Naive thymus-derived CD4-positive, alpha-beta T cell (primary cell): ENCODE measurements at regions not wholly inside any gene's neighbourhood (a gene's known extent, or its start where the extent isn't known, plus 50 kb on each side); places are given as distances from the start of the nearest gene placed in this dataset.

Experiments
- ATAC-seq: fragments of 150-1000 bp; cut with Tn5 transposase; 2 replicates; pipeline ENCODE4 v1.10.0; 2021; ENCODE audit warnings: mild to moderate bottlenecking, moderate library complexity
- CTCF ChIA-PET: fragments of 350-600 bp; sonication (Branson Sonifier 250); formaldehyde crosslinking; loops from one replicate; lab custom pipeline; 2021; ENCODE audit warnings: antibody characterized with exemption; lab: Charles Lee
- POLR2A ChIA-PET: fragments of 350-600 bp; sonication (Branson Sonifier 250); formaldehyde crosslinking; loops from one replicate; lab custom pipeline; 2021; ENCODE audit warnings: antibody characterized with exemption, inconsistent platforms; lab: Charles Lee
- DNase-seq, 9 donors: peaks; one replicate each; pipeline versions ENCODE4 v3.0.0 to v3.0.0-alpha.2; 2020 to 2022; ENCODE audit warnings: mixed read lengths in 1 of 9
- H3K27ac ChIP-seq: one replicate; pipeline ENCODE4 v1.7.0; 2013; ENCODE audit warnings: mild to moderate bottlenecking, low read depth, low read length, moderate library complexity
- H3K27me3 ChIP-seq, 2 donors: one replicate each; pipeline ENCODE4 v1.7.0; 2013; ENCODE audit warnings: low read length in 2 of 2, mild to moderate bottlenecking in 2 of 2, moderate library complexity in 2 of 2; ENCODE audit not compliant: control insufficient read depth in 2 of 2, insufficient read depth in 2 of 2
- H3K36me3 ChIP-seq, 3 experiments: 1 replicate in 2 of 3; 2 replicates in 1 of 3; pipeline ENCODE4 v1.7.0; 2013; ENCODE audit warnings: low read length in 3 of 3, mild to moderate bottlenecking in 3 of 3, moderate library complexity in 1 of 3; ENCODE audit not compliant: insufficient read depth in 3 of 3, control insufficient read depth in 2 of 3
- H3K4me1 ChIP-seq, 2 donors: one replicate each; pipeline ENCODE4 v1.7.0; 2013; ENCODE audit warnings: low read length in 2 of 2, mild to moderate bottlenecking in 2 of 2, moderate library complexity in 1 of 2; ENCODE audit not compliant: control insufficient read depth in 2 of 2, insufficient read depth in 2 of 2
- H3K4me3 ChIP-seq: 2 replicates; pipeline ENCODE4 v1.7.0; 2013; ENCODE audit warnings: mild to moderate bottlenecking, low read length
- H3K9me3 ChIP-seq, 3 experiments: 1 replicate in 2 of 3; 2 replicates in 1 of 3; pipeline ENCODE4 v1.7.0; 2013; ENCODE audit warnings: low read length in 3 of 3; ENCODE audit not compliant: control insufficient read depth in 2 of 3
- H3K27ac Mint-ChIP-seq, 9 donors: one replicate each; pipeline ENCODE4 v1.8.0; 2020 to 2022; ENCODE audit warnings: mixed read lengths in 9 of 9, mild to moderate bottlenecking in 8 of 9, moderate library complexity in 5 of 9, inconsistent platforms in 2 of 9
- H3K27me3 Mint-ChIP-seq, 5 donors: one replicate each; pipeline ENCODE4 v1.8.0; 2021 to 2022; ENCODE audit warnings: mixed read lengths in 5 of 5, mild to moderate bottlenecking in 1 of 5
- H3K36me3 Mint-ChIP-seq, 5 donors: one replicate each; pipeline ENCODE4 v1.8.0; 2020 to 2022; ENCODE audit warnings: mixed read lengths in 5 of 5, mild to moderate bottlenecking in 3 of 5, inconsistent platforms in 1 of 5
- H3K4me1 Mint-ChIP-seq, 7 donors: one replicate each; pipeline ENCODE4 v1.8.0; 2020 to 2022; ENCODE audit warnings: mixed read lengths in 7 of 7, mild to moderate bottlenecking in 3 of 7, inconsistent platforms in 1 of 7
- H3K4me3 Mint-ChIP-seq, 10 donors: one replicate each; pipeline ENCODE4 v1.8.0; 2020 to 2022; ENCODE audit warnings: mild to moderate bottlenecking in 10 of 10, mixed read lengths in 10 of 10, moderate library complexity in 6 of 10, inconsistent platforms in 2 of 10
- H3K9me3 Mint-ChIP-seq, 11 donors: one replicate each; pipeline ENCODE4 v1.8.0; 2020 to 2022; ENCODE audit warnings: mixed read lengths in 11 of 11, mild to moderate bottlenecking in 4 of 11, inconsistent platforms in 1 of 11, moderate library complexity in 1 of 11
- intact Hi-C, 2 donors: fragments of 100-400 bp; cut with micrococcal nuclease; formaldehyde crosslinking; loops; one replicate each; pipeline ENCODE4 v1.15.1; 2023

GRCh38 chr21:16788584-16788983, 724.3 kb upstream of the CXADR start:
- Histone ChIP-seq H3K4me3 (no peak overlapping the region), H3K27ac (no peak overlapping the region), H3K9me3 (no peaks in the 10 kb centered on the region), H3K4me1 (no peaks in the 10 kb centered on the region), H3K27me3 (no peaks in the 10 kb centered on the region), H3K36me3 (no peaks in the 10 kb centered on the region)
- ChIA-PET CTCF (no interaction called here), POLR2A (no interaction called here)
- Mint-ChIP-seq H3K27me3 (no peaks in the 10 kb centered on the region), H3K4me3 (no peak overlapping the region), H3K4me1 (no peaks in the 10 kb centered on the region), H3K36me3 (no peaks in the 10 kb centered on the region), H3K27ac (no peak overlapping the region), H3K9me3 (peaks cover 0 to 27% (median 12%) of the 10 kb centered on the region in 11 donors)
- DNase-seq (no peak), ATAC-seq (no peak)
- intact Hi-C loops = no loop called here

GRCh38 chr21:16789636-16790035, 723.2 kb upstream of the CXADR start:
- CTCF ChIA-PET = no interaction called here
- no peak overlapping the region for H3K27ac ChIP-seq
- DNase-seq (no peak), ATAC-seq (no peak)
- Mint-ChIP-seq H3K4me3 (no peak overlapping the region), H3K4me1 (no peaks in the 10 kb centered on the region), H3K27me3 (no peaks in the 10 kb centered on the region), H3K36me3 (no peaks in the 10 kb centered on the region), H3K27ac (no peak overlapping the region), H3K9me3 (peaks cover 0 to 19% (median 9%) of the 10 kb centered on the region in 11 donors)
- intact Hi-C loops = no loop called here
- no peaks in the 10 kb centered on the region for H3K36me3 ChIP-seq
- H3K27me3 ChIP-seq = no peaks in the 10 kb centered on the region
- no peaks in the 10 kb centered on the region for H3K9me3 ChIP-seq
- H3K4me3 ChIP-seq = no peak overlapping the region
- H3K4me1 ChIP-seq = no peaks in the 10 kb centered on the region
- POLR2A ChIA-PET = no interaction called here

- Histone ChIP-seq H3K27me3 (no peaks in the 10 kb centered on the region), H3K27ac (no peak overlapping the region), H3K4me1 (no peaks in the 10 kb centered on the region), H3K36me3 (no peaks in the 10 kb centered on the region), H3K4me3 (no peak overlapping the region), H3K9me3 (no peaks in the 10 kb centered on the region)
- Mint-ChIP-seq H3K4me3 (no peak overlapping the region), H3K9me3 (peaks cover 0 to 5% (median 0%) of the 10 kb centered on the region in 11 donors), H3K27me3 (no peaks in the 10 kb centered on the region), H3K4me1 (no peaks in the 10 kb centered on the region), H3K27ac (no peak overlapping the region), H3K36me3 (no peaks in the 10 kb centered on the region)
- no peak for ATAC-seq
- POLR2A ChIA-PET = no interaction called here
- no peak for DNase-seq
- intact Hi-C loops = no loop called here
- CTCF ChIA-PET = no interaction called here
Observed at GRCh38 chr21:16792101-16792500, 720.7 kb upstream of the CXADR start.

- H3K9me3 Mint-ChIP-seq = peaks cover 0 to 6% (median 2%) of the 10 kb centered on the region in 11 donors
- H3K27me3 ChIP-seq = no peaks in the 10 kb centered on the region
- H3K4me1 ChIP-seq = no peaks in the 10 kb centered on the region
- H3K4me3 ChIP-seq = no peak overlapping the region
- ChIA-PET CTCF (no interaction called here), POLR2A (no interaction called here)
- no peak for DNase-seq
- H3K36me3 Mint-ChIP-seq = no peaks in the 10 kb centered on the region
- no peak overlapping the region for H3K4me3 Mint-ChIP-seq
- no peak overlapping the region for H3K27ac Mint-ChIP-seq
- intact Hi-C loops = no loop called here
- H3K4me1 Mint-ChIP-seq = no peaks in the 10 kb centered on the region
- no peaks in the 10 kb centered on the region for H3K9me3 ChIP-seq
- H3K27ac ChIP-seq = no peak overlapping the region
- H3K27me3 Mint-ChIP-seq = no peaks in the 10 kb centered on the region
- no peaks in the 10 kb centered on the region for H3K36me3 ChIP-seq
- ATAC-seq = no peak
Observed at GRCh38 chr21:16794950-16795349, 717.9 kb upstream of the CXADR start.

GRCh38 chr21:16796776-16797175, 716.1 kb upstream of the CXADR start:
- H3K9me3 Mint-ChIP-seq = peaks cover 2 to 11% (median 5%) of the 10 kb centered on the region in 11 donors
- no peak overlapping the region for H3K27ac ChIP-seq
- no peaks in the 10 kb centered on the region for H3K27me3 Mint-ChIP-seq
- no peaks in the 10 kb centered on the region for H3K9me3 ChIP-seq
- DNase-seq (no peak), ATAC-seq (no peak)
- no peaks in the 10 kb centered on the region for H3K4me1 ChIP-seq
- H3K27ac Mint-ChIP-seq = no peak overlapping the region
- no peaks in the 10 kb centered on the region for H3K36me3 Mint-ChIP-seq
- no peak overlapping the region for H3K4me3 Mint-ChIP-seq
- ChIA-PET CTCF (no interaction called here), POLR2A (no interaction called here)
- no peaks in the 10 kb centered on the region for H3K27me3 ChIP-seq
- H3K4me3 ChIP-seq = no peak overlapping the region
- H3K4me1 Mint-ChIP-seq = no peaks in the 10 kb centered on the region
- intact Hi-C loops = no loop called here
- no peaks in the 10 kb centered on the region for H3K36me3 ChIP-seq

GRCh38 chr21:16797540-16797939, 715.3 kb upstream of the CXADR start:
- Histone ChIP-seq H3K9me3 (no peaks in the 10 kb centered on the region), H3K27me3 (no peaks in the 10 kb centered on the region), H3K4me1 (no peaks in the 10 kb centered on the region), H3K27ac (no peak overlapping the region), H3K4me3 (no peak overlapping the region), H3K36me3 (no peaks in the 10 kb centered on the region)
- intact Hi-C loops = no loop called here
- Mint-ChIP-seq H3K4me3 (no peak overlapping the region), H3K36me3 (no peaks in the 10 kb centered on the region), H3K27ac (no peak overlapping the region), H3K4me1 (no peaks in the 10 kb centered on the region), H3K27me3 (no peaks in the 10 kb centered on the region), H3K9me3 (peaks cover 2 to 11% (median 5%) of the 10 kb centered on the region in 11 donors)
- DNase-seq (no peak), ATAC-seq (no peak)
- ChIA-PET CTCF (no interaction called here), POLR2A (no interaction called here)

GRCh38 chr21:16797966-16798365, 714.9 kb upstream of the CXADR start:
- Histone ChIP-seq H3K27ac (no peak overlapping the region), H3K4me1 (no peaks in the 10 kb centered on the region), H3K9me3 (no peaks in the 10 kb centered on the region), H3K36me3 (no peaks in the 10 kb centered on the region), H3K4me3 (no peak overlapping the region), H3K27me3 (no peaks in the 10 kb centered on the region)
- H3K36me3 Mint-ChIP-seq = no peaks in the 10 kb centered on the region
- no peak for ATAC-seq
- no peak overlapping the region for H3K27ac Mint-ChIP-seq
- ChIA-PET POLR2A (no interaction called here), CTCF (no interaction called here)
- no peak for DNase-seq
- no peaks in the 10 kb centered on the region for H3K27me3 Mint-ChIP-seq
- peaks cover 2 to 11% (median 5%) of the 10 kb centered on the region in 11 donors for H3K9me3 Mint-ChIP-seq
- no peak overlapping the region for H3K4me3 Mint-ChIP-seq
- intact Hi-C loops = no loop called here
- no peaks in the 10 kb centered on the region for H3K4me1 Mint-ChIP-seq
